H1 (cell line): ENCODE measurements at regions not wholly inside any gene's neighbourhood (a gene's known extent, or its start where the extent isn't known, plus 50 kb on each side); places are given as distances from the start of the nearest gene placed in this dataset.

Source experiments
- CTCF ChIA-PET: fragments of 300-600 bp; sonication (Branson Sonifier 250); formaldehyde crosslinking; loops from one replicate; lab custom pipeline; 2021; ENCODE audit not compliant: partially characterized antibody; lab: Charles Lee
- POLR2A ChIA-PET: fragments of 300-600 bp; sonication (Branson Sonifier 250); formaldehyde crosslinking; loops from one replicate; lab custom pipeline; 2021; ENCODE audit warnings: inconsistent platforms; ENCODE audit not compliant: partially characterized antibody; lab: Charles Lee
- DNase-seq, 2 experiments: peaks; one replicate each; pipeline versions ENCODE4 v3.0.0 to v3.0.0-alpha.2; 2010 to 2022; ENCODE audit warnings: low spot score in 2 of 2, low read depth in 1 of 2, mixed read lengths in 1 of 2
- FAIRE-seq: peaks from 2 replicates; lab custom pipeline; 2011; peaks lifted over from hg19 to GRCh38; lab: Jason Lieb, UNC
- H2AFZ ChIP-seq: 2 replicates; pipeline ENCODE4 v1.8.1; 2012; ENCODE audit warnings: low read length, inconsistent platforms
- H2AK5ac ChIP-seq: 2 replicates; pipeline ENCODE4 v1.6.1; 2013; ENCODE audit warnings: low read depth, low read length
- H2BK120ac ChIP-seq: replicated peaks from 2 replicates; pipeline ENCODE3; 2013; ENCODE audit warnings: low read depth, low read length, inconsistent platforms
- H2BK12ac ChIP-seq: 2 replicates; pipeline ENCODE4 v1.6.1; 2013; ENCODE audit warnings: low read depth, low read length
- H2BK15ac ChIP-seq: 2 replicates; pipeline ENCODE4 v1.6.1; 2013; ENCODE audit warnings: low read length
- H2BK20ac ChIP-seq: 2 replicates; pipeline ENCODE4 v1.6.1; 2013; ENCODE audit warnings: low read length
- H2BK5ac ChIP-seq: 2 replicates; pipeline ENCODE4 v1.6.1; 2013; ENCODE audit warnings: low read depth, low read length
- H3K14ac ChIP-seq: 2 replicates; pipeline ENCODE4 v1.6.1; 2013; ENCODE audit warnings: inconsistent platforms; ENCODE audit not compliant: insufficient read length
- H3K18ac ChIP-seq: 2 replicates; pipeline ENCODE4 v1.6.1; 2013; ENCODE audit warnings: low read length; ENCODE audit errors: extremely low read depth
- H3K23ac ChIP-seq: 2 replicates; pipeline ENCODE4 v1.6.1; 2013; ENCODE audit warnings: inconsistent platforms; ENCODE audit not compliant: insufficient read length
- H3K23me2 ChIP-seq: 2 replicates; pipeline ENCODE4 v1.6.1; 2013; ENCODE audit warnings: low read depth, low read length
- H3K27ac ChIP-seq: 2 replicates; pipeline ENCODE4 v1.6.1; 2011; ENCODE audit warnings: low read depth, low read length, inconsistent platforms
- H3K27me3 ChIP-seq, 4 experiments: replicated peaks in 1 of 4; 1 replicate in 1 of 4; 2 replicates in 3 of 4; pipeline versions ENCODE4 v1.6.1 to v1.8.1; 2011 to 2013; ENCODE audit warnings: low read length in 3 of 4, mild to moderate bottlenecking in 3 of 4, inconsistent platforms in 2 of 4, mixed read lengths in 2 of 4, moderate library complexity in 1 of 4; ENCODE audit not compliant: control insufficient read depth in 3 of 4, insufficient read depth in 3 of 4; ENCODE audit errors: extremely low read depth in 1 of 4
- H3K36me3 ChIP-seq, 4 experiments: 2 replicates each; pipeline versions ENCODE4 v1.6.1 to v1.8.1; 2011 to 2013; ENCODE audit warnings: mild to moderate bottlenecking in 4 of 4, low read length in 3 of 4, moderate library complexity in 2 of 4, control low read depth in 1 of 4, inconsistent platforms in 1 of 4; ENCODE audit not compliant: insufficient read depth in 4 of 4, control insufficient read depth in 2 of 4
- H3K4ac ChIP-seq: replicated peaks from 2 replicates; pipeline ENCODE3; 2013; ENCODE audit warnings: low read length, low read depth, mixed read lengths, inconsistent platforms; ENCODE audit not compliant: insufficient read length
- H3K4me1 ChIP-seq, 4 experiments: replicated peaks in 1 of 4; 1 replicate in 1 of 4; 2 replicates in 3 of 4; pipeline versions ENCODE4 v1.6.1 to v1.8.1; 2011 to 2013; ENCODE audit warnings: low read length in 3 of 4, inconsistent platforms in 2 of 4, mixed read lengths in 1 of 4; ENCODE audit not compliant: insufficient read depth in 4 of 4, control insufficient read depth in 3 of 4
- H3K4me2 ChIP-seq, 2 experiments: 2 replicates each; pipeline versions ENCODE4 v1.6.1 to v1.8.1; 2011 to 2013; ENCODE audit warnings: low read depth in 2 of 2, low read length in 2 of 2, control low read depth in 1 of 2, inconsistent platforms in 1 of 2, mild to moderate bottlenecking in 1 of 2; ENCODE audit not compliant: insufficient read depth in 1 of 2
- H3K4me3 ChIP-seq, 4 experiments: fragments of 200-600, 300-600 bp in 1 of 4; sonication (generic), shearing (Covaris generic), sonication (Bioruptor Twin) in 1 of 4; 2 replicates each; pipeline versions ENCODE4 v1.5.1 to v1.8.1; 2011 to 2016; ENCODE audit warnings: low read length in 4 of 4, low read depth in 3 of 4, control low read depth in 2 of 4, inconsistent platforms in 2 of 4, mild to moderate bottlenecking in 2 of 4, mixed read lengths in 1 of 4, moderate library complexity in 1 of 4; ENCODE audit not compliant: insufficient read depth in 2 of 4; ENCODE audit errors: extremely low read depth in 1 of 4
- H3K56ac ChIP-seq: replicated peaks from 2 replicates; pipeline ENCODE3; 2013; ENCODE audit warnings: low read depth, mild to moderate bottlenecking, mixed read lengths, low read length, inconsistent platforms; ENCODE audit not compliant: insufficient read length
- H3K79me1 ChIP-seq: 2 replicates; pipeline ENCODE4 v1.6.1; 2013; ENCODE audit warnings: low read depth, low read length, control low read depth
- H3K79me2 ChIP-seq, 2 experiments: 2 replicates each; pipeline versions ENCODE4 v1.6.1 to v1.8.1; 2012 to 2013; ENCODE audit warnings: low read length in 2 of 2, mild to moderate bottlenecking in 2 of 2, inconsistent platforms in 1 of 2; ENCODE audit not compliant: insufficient read depth in 2 of 2, control insufficient read depth in 1 of 2
- H3K9ac ChIP-seq, 4 experiments: replicated peaks in 1 of 4; 1 replicate in 1 of 4; 2 replicates in 3 of 4; pipeline versions ENCODE4 v1.6.1 to v1.8.1; 2011 to 2013; ENCODE audit warnings: low read depth in 3 of 4, low read length in 3 of 4, control low read depth in 2 of 4, mild to moderate bottlenecking in 2 of 4, moderate library complexity in 2 of 4, inconsistent platforms in 1 of 4; ENCODE audit errors: extremely low read depth in 1 of 4
- H3K9me3 ChIP-seq, 2 experiments: 2 replicates each; pipeline versions ENCODE4 v1.6.1 to v1.8.1; 2012 to 2013; ENCODE audit warnings: mild to moderate bottlenecking in 2 of 2, moderate library complexity in 2 of 2, control low read depth in 1 of 2, inconsistent platforms in 1 of 2, low read depth in 1 of 2, low read length in 1 of 2, mixed read lengths in 1 of 2; ENCODE audit not compliant: insufficient read depth in 2 of 2
- H4K20me1 ChIP-seq, 2 experiments: replicated peaks in 1 of 2; 2 replicates each; pipeline versions ENCODE3 to v1.8.1; 2011 to 2013; ENCODE audit warnings: inconsistent platforms in 2 of 2, low read length in 2 of 2, mild to moderate bottlenecking in 1 of 2; ENCODE audit not compliant: insufficient read depth in 2 of 2, control insufficient read depth in 1 of 2
- H4K5ac ChIP-seq: 2 replicates; pipeline ENCODE4 v1.6.1; 2013; ENCODE audit warnings: low read length, low read depth, mixed read lengths, inconsistent platforms; ENCODE audit not compliant: insufficient read length
- H4K8ac ChIP-seq: 2 replicates; pipeline ENCODE4 v1.8.0; 2013; ENCODE audit warnings: mild to moderate bottlenecking, moderate library complexity, low read length, inconsistent platforms; ENCODE audit not compliant: insufficient read depth; ENCODE audit errors: extremely low read depth
- H4K91ac ChIP-seq: replicated peaks from 2 replicates; pipeline ENCODE3; 2013; ENCODE audit warnings: low read length, mixed read lengths, inconsistent platforms; ENCODE audit not compliant: insufficient read length
- ASH2L ChIP-seq: fragments of 200-600, 300-600 bp; sonication (generic); IDR thresholded peaks from one replicate; pipeline ENCODE4 v1.7.1; 2017; ENCODE audit warnings: low read length
- ATF2 ChIP-seq: IDR thresholded peaks from 2 replicates; pipeline ENCODE4 v1.6.1; 2012; ENCODE audit warnings: low read length, inconsistent platforms
- HDAC6 ChIP-seq: IDR thresholded peaks from one replicate; pipeline ENCODE4 v1.7.1; 2012; ENCODE audit warnings: low read depth, mild to moderate bottlenecking, inconsistent platforms, low read length, moderate library complexity
- JUND ChIP-seq: IDR thresholded peaks from 2 replicates; pipeline ENCODE4 v1.6.1; 2011; ENCODE audit warnings: mild to moderate bottlenecking, improper control_type of control experiment, low read length
- KDM5A ChIP-seq: fragments of 200-600 bp; IDR thresholded peaks from 2 replicates; pipeline ENCODE4 v1.7.1; 2012; ENCODE audit warnings: mild to moderate bottlenecking, low read length, inconsistent platforms, mixed read lengths
- POU5F1 ChIP-seq: IDR thresholded peaks from 2 replicates; pipeline ENCODE4 v1.6.1; 2011; ENCODE audit warnings: low read depth, mild to moderate bottlenecking, low read length, moderate library complexity
- WGBS, 2 experiments: shearing (Covaris generic) in 1 of 2; methylation state at CpG; one replicate each; pipeline versions ENCODE4 v1.1.6 to v1.1.7; 2013 to 2015; ENCODE audit warnings: low lambda C conversion rate in 2 of 2, mixed read lengths in 2 of 2, inconsistent platforms in 1 of 2, low coverage in 1 of 2, missing lambda C conversion rate in 1 of 2; ENCODE audit not compliant: insufficient replicate concordance in 2 of 2, insufficient coverage in 1 of 2, insufficient read length in 1 of 2; ENCODE audit errors: extremely low coverage in 1 of 2, missing lambda C conversion rate in 1 of 2; 5-methylcytosine and 5-hydroxymethylcytosine counted together
- TF ChIP-seq, protein P1 (sequence below): IDR thresholded peaks from 2 replicates; pipeline ENCODE4 v1.6.1; 2012; ENCODE audit warnings: inconsistent platforms

- Histone ChIP-seq H2BK20ac (no peak overlapping the region), H3K4ac (no peak overlapping the region), H2BK5ac (no peak overlapping the region), H3K9me3 (no peaks in the 10 kb centered on the region), H2AFZ (no peak overlapping the region), H4K20me1 (no peaks in the 10 kb centered on the region), H3K23ac (no peak overlapping the region), H3K4me3 (no peak overlapping the region), H3K56ac (no peak overlapping the region), H4K5ac (no peak overlapping the region), H3K79me1 (no peaks in the 10 kb centered on the region), H3K14ac (no peak overlapping the region), H2BK120ac (no peak overlapping the region), H3K4me1 (no peaks in the 10 kb centered on the region; a peak in 1 of 7 replicates), H2BK12ac (no peak overlapping the region), H3K23me2 (no peaks in the 10 kb centered on the region), H3K18ac (no peak overlapping the region), H4K8ac (no peak overlapping the region), H2BK15ac (no peak overlapping the region), H3K27ac (no peak overlapping the region), H3K36me3 (no peaks in the 10 kb centered on the region), H3K27me3 (no peaks in the 10 kb centered on the region), H3K4me2 (no peak overlapping the region), H3K79me2 (no peaks in the 10 kb centered on the region), H2AK5ac (no peak overlapping the region), H3K9ac (no peak overlapping the region), H4K91ac (no peak overlapping the region)
- no peak for FAIRE-seq
- ChIA-PET CTCF (interaction anchor here (0.7 to 2.2 kb wide), 4 partner anchors 10 to 321 kb away, joined by 3 to 8 read pairs (median 4); no protein-coding TSS in a partner anchor), POLR2A (no interaction called here)
- no peak for DNase-seq
- 92% methylated on average over 6 of the region's 6 CpGs; no CpG with 5 or more reads in 1 of the 2 experiments for WGBS, 2 experiments
- no peak for TF ChIP-seq JUND
- TF ChIP-seq ASH2L = no peak
- TF ChIP-seq, protein P1, sequence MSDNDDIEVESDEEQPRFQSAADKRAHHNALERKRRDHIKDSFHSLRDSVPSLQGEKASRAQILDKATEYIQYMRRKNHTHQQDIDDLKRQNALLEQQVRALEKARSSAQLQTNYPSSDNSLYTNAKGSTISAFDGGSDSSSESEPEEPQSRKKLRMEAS = no peak
- no peak for TF ChIP-seq KDM5A
- no peak for TF ChIP-seq POU5F1
- no peak for TF ChIP-seq ATF2
- no peak for TF ChIP-seq HDAC6
Measured at GRCh38 chr10:6711408-6711841, 131.3 kb upstream of the PRKCQ start.
